Hematopoietic multipotent progenitor cell treated with erythropoietin and hydrocortisone succinate and interleukin-3 and kit ligand, for 6 days (in vitro differentiated cells): ENCODE measurements at regions not wholly inside any gene's neighbourhood (a gene's known extent, or its start where the extent isn't known, plus 50 kb on each side); places are given as distances from the start of the nearest gene placed in this dataset.

Experiments
- DNase-seq: peaks from one replicate; pipeline ENCODE4 v3.0.0-alpha.2; 2015

DNA sequence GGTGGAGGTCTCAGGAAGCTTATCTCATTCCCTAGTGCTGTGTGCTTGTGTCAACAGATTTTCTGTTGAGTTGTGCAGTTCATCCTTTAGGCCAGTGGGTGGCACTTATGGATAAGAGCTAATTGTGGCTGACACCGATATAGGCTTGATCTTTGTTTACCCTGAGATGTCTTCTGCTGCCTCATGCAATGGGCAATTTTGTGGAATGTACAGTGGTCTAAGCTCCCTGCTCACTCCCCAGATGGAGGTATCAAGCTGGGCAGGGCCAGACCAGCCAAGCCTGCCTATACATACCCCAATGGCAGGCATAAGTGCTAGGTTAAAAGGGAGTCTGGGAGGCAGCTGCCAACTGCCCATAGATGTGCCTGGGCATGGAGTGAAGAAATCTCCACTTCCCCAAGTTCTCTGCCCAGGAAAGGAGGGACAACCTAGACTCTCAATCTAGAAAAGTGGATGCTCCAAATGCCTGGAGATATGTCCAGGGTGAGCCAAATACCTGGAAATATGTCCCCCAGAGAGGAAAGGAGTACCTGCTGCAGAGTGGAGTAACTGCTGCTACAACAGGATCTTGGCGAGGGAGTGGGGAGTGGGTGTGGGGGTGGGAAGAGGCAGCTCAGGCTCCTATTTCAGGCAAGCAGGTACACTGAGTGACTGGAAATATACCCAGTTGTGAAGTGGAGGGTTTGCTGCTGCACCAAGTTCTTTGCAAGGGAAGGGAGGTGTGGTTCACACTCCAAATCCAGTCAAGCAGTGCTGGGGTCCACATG is 53.2 kb upstream of the ARG1 start:
- peak; percentile 75 for DNase-seq
